ENCODE measurements at regions not wholly inside any gene's neighbourhood (a gene's known extent, or its start where the extent isn't known, plus 50 kb on each side); places are given as distances from the start of the nearest gene placed in this dataset.
"Not testable (repeated sequence)": the region's sequence is repeated elsewhere in the genome, so short reads cannot be mapped to it uniquely, and the experiment has no call there.

GRCh38 chr3:81839504-81840094 is 78.2 kb upstream of the GBE1 start:
- ATAC-seq (ENCODE audit: low FRiP score) (no peak), DNase-seq (ENCODE audit: low spot score) (no peak)
- TF ChIP-seq CTCF (IDR thresholded peaks at IDR 0.05): no peak

GRCh38 chr3:81838457-81838856 is 77.0 kb upstream of the GBE1 start:
- ATAC-seq (ENCODE audit: low FRiP score) (no peak), DNase-seq (ENCODE audit: low spot score) (no peak)
- no peak for TF ChIP-seq CTCF (IDR thresholded peaks at IDR 0.05)

DNA sequence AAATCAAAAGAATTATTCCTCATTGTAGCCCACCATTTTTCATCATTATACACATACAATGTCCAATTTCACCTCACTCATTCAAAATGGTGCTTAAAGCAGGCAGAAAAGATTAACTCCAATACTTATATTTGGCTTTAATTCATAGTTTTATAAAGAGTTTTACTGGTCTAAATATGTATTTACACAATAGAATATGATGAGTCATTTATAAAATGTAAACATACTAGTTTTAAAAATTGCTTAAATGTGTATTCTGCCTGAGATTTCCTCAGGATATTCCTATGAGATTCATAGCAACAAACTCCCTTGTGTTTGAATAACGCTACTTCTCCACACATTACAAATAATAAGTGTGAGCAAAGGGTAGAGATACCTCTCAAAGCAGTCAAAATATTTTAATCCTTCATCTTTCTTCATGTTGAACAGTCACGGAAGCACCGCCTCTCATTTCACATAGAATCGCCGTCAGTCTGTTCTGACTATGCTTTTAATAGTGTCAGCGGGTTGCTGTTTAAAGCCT is 75.7 kb upstream of the GBE1 start:
- no peak for ATAC-seq (ENCODE audit: low FRiP score)
- TF ChIP-seq CTCF (IDR thresholded peaks at IDR 0.05): no peak
- DNase-seq (ENCODE audit: low spot score): no peak

DNA sequence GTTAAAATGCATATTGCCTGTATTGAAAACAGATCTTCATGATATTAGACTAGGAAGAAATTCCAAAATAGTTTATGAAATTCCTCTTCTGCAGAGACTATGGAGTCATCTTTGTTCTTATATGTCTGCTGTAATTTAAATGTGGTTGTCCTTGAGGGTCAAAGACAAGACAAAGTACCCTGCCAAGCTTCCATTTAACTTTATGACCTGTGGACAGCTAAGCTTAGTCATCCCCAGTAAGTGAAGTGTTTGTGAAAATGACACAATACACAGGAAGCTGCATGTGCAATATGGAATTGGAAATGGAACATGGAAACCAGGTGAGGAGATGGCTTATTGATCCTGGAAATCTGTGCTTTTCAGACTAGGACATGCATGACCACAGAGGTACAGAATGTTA is 68.5 kb upstream of the GBE1 start:
- DNase-seq (ENCODE audit: low spot score) (no peak), ATAC-seq (ENCODE audit: low FRiP score) (no peak)
- no peak for TF ChIP-seq CTCF (IDR thresholded peaks at IDR 0.05)

DNA sequence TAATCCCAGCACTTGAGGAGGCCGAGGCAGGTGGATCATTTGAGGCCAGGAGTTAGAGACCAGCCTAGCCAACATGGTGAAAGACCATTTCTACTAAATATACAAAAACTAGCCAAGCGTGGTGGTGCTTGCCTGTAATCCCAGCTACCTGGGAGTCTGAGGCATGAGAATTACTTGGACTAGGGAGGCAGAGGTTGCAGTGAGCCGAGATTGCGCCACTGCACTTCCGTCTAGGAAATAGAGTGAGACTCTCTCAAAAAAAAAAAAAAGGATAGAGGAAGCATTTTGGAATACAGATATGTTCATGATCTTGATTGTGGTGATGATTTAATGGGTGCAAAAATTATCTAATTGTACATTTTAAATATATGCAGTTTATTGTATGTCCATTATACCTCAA is 67.8 kb upstream of the GBE1 start:
- DNase-seq (ENCODE audit: low spot score); ATAC-seq (ENCODE audit: low FRiP score): not testable (repeated sequence)

- no peak for TF ChIP-seq CTCF (IDR thresholded peaks at IDR 0.05)
- DNase-seq (ENCODE audit: low spot score) (no peak), ATAC-seq (ENCODE audit: low FRiP score) (no peak)
Measured at GRCh38 chr3:81823882-81824395, 62.5 kb upstream of the GBE1 start.

- ATAC-seq (ENCODE audit: low FRiP score) (no peak), DNase-seq (ENCODE audit: low spot score) (no peak)
- TF ChIP-seq CTCF (IDR thresholded peaks at IDR 0.05): no peak
Measured at GRCh38 chr3:81823086-81823485, 61.6 kb upstream of the GBE1 start.
